NCI-H345 (cell line): ENCODE measurements at regions not wholly inside any gene's neighbourhood (a gene's known extent, or its start where the extent isn't known, plus 50 kb on each side); places are given as distances from the start of the nearest gene placed in this dataset.
A peak's percentile ranks its signal among the peaks of the same experiment; 100 is the strongest.
"Not testable (repeated sequence)": the region's sequence is repeated elsewhere in the genome, so short reads cannot be mapped to it uniquely, and the experiment has no call there.

Experiments used
- DNase-seq: peaks from one replicate; lab custom pipeline; 2025; lab: John Stamatoyannopoulos, UW

GRCh38 chr6:153411070-153411648 is 280.1 kb upstream of the RGS17 start:
- DNase-seq = no peak

GRCh38 chr6:153405931-153406330 is 274.8 kb upstream of the RGS17 start:
- DNase-seq = no peak

GRCh38 chr6:153401751-153402150 is 270.7 kb upstream of the RGS17 start:
- DNase-seq = no peak

- DNase-seq = no peak
These were observed 261.1 kb upstream of the RGS17 start for GRCh38 chr6:153392156-153392555.

GRCh38 chr6:153373869-153374268 is 242.8 kb upstream of the RGS17 start:
- no peak for DNase-seq

GRCh38 chr6:153368131-153368530 is 237.0 kb upstream of the RGS17 start:
- DNase-seq = no peak

GRCh38 chr6:153367021-153367420 is 235.9 kb upstream of the RGS17 start:
- no peak for DNase-seq

- DNase-seq = no peak
These were observed 226.3 kb upstream of the RGS17 start for GRCh38 chr6:153357391-153357790.

GRCh38 chr6:153340568-153340967 is 209.5 kb upstream of the RGS17 start:
- DNase-seq = no peak

- DNase-seq = no peak
These were observed 203.0 kb upstream of the RGS17 start for GRCh38 chr6:153334121-153334520.

GRCh38 chr6:153331221-153331620 is 200.1 kb upstream of the RGS17 start:
- not testable (repeated sequence) for DNase-seq

GRCh38 chr6:153328194-153328593 is 197.1 kb upstream of the RGS17 start:
- no peak for DNase-seq

- no peak for DNase-seq
These were observed 194.6 kb upstream of the RGS17 start for GRCh38 chr6:153325661-153326060.

GRCh38 chr6:153312634-153313033 is 181.6 kb upstream of the RGS17 start:
- peak; percentile 63 for DNase-seq

- DNase-seq = no peak
These were observed 178.6 kb upstream of the RGS17 start for GRCh38 chr6:153309651-153310050.

- DNase-seq = no peak
These were observed 171.1 kb upstream of the RGS17 start for GRCh38 chr6:153302133-153302532.

- no peak for DNase-seq
These were observed 170.5 kb upstream of the RGS17 start for GRCh38 chr6:153301602-153302001.

- not testable (repeated sequence) for DNase-seq
These were observed 151.4 kb upstream of the RGS17 start for GRCh38 chr6:153282456-153282855.

- DNase-seq = no peak
These were observed 144.9 kb upstream of the RGS17 start for GRCh38 chr6:153275997-153276396.

GRCh38 chr6:153272201-153272980 is 141.3 kb upstream of the RGS17 start:
- no peak for DNase-seq

GRCh38 chr6:153263489-153263888 is 132.4 kb upstream of the RGS17 start:
- no peak for DNase-seq

GRCh38 chr6:153251326-153251725 is 120.2 kb upstream of the RGS17 start:
- no peak for DNase-seq

GRCh38 chr6:153237670-153238069 is 106.6 kb upstream of the RGS17 start:
- DNase-seq = no peak
